WTC11 (cell line): ENCODE measurements at regions not wholly inside any gene's neighbourhood (a gene's known extent, or its start where the extent isn't known, plus 50 kb on each side); places are given as distances from the start of the nearest gene placed in this dataset.
"Not testable (repeated sequence)": the region's sequence is repeated elsewhere in the genome, so short reads cannot be mapped to it uniquely, and the experiment has no call there.

Experiments used
- ATAC-seq: fragments of 200-7000 bp; cut with Tn5 transposase; 2 replicates; pipeline ENCODE4 v1.10.0; 2021; ENCODE audit warnings: mild to moderate bottlenecking, moderate library complexity
- CTCF ChIA-PET: fragments of 300-600 bp; sonication (Branson Sonifier 250); formaldehyde crosslinking; loops from one replicate; lab custom pipeline; 2021; ENCODE audit warnings: antibody characterized with exemption; lab: Charles Lee
- POLR2A ChIA-PET: fragments of 350-600 bp; sonication (Branson Sonifier 250); formaldehyde crosslinking; loops from one replicate; lab custom pipeline; 2021; ENCODE audit warnings: antibody characterized with exemption; lab: Charles Lee
- DNase-seq: peaks from one replicate; pipeline ENCODE4 v3.0.0; 2021; ENCODE audit warnings: low spot score
- H3K27ac Mint-ChIP-seq: 2 replicates; pipeline ENCODE4 v1.8.0; 2021; ENCODE audit warnings: mixed read lengths
- H3K27me3 Mint-ChIP-seq: 2 replicates; pipeline ENCODE4 v1.8.0; 2021; ENCODE audit warnings: low read depth, mild to moderate bottlenecking, moderate library complexity, mixed read lengths
- H3K36me3 Mint-ChIP-seq: 2 replicates; pipeline ENCODE4 v1.8.0; 2021; ENCODE audit warnings: mixed read lengths
- H3K4me1 Mint-ChIP-seq: 2 replicates; pipeline ENCODE4 v1.8.0; 2022; ENCODE audit warnings: mixed read lengths
- H3K4me3 Mint-ChIP-seq: 2 replicates; pipeline ENCODE4 v1.8.0; 2021; ENCODE audit warnings: mild to moderate bottlenecking, moderate library complexity, mixed read lengths
- H3K9me3 Mint-ChIP-seq: 2 replicates; pipeline ENCODE4 v1.8.0; 2021; ENCODE audit warnings: mixed read lengths
- AR ChIP-seq: fragments of 250-450 bp; sonication (Bioruptor Pico); IDR thresholded peaks from 2 replicates; pipeline ENCODE4 v1.9.0; 2021; ENCODE audit warnings: mild to moderate bottlenecking
- CBFB ChIP-seq: sonication (generic); formaldehyde crosslinking; IDR thresholded peaks from 2 replicates; pipeline ENCODE4 v1.8.1; 2022; ENCODE audit warnings: mild to moderate bottlenecking, low read depth, missing genetic modification reagents
- ERG ChIP-seq: fragments of 250-450 bp; sonication (Bioruptor Pico); IDR thresholded peaks from 2 replicates; pipeline ENCODE4 v1.8.0; 2021; ENCODE audit warnings: mild to moderate bottlenecking
- GRHL2 ChIP-seq: fragments of 250-450 bp; sonication (Bioruptor Pico); IDR thresholded peaks from 2 replicates; pipeline ENCODE4 v1.8.0; 2022; ENCODE audit warnings: mild to moderate bottlenecking, moderate library complexity; ENCODE audit not compliant: insufficient replicate concordance, severe bottlenecking
- IRF1 ChIP-seq: sonication (generic); formaldehyde crosslinking; IDR thresholded peaks from 2 replicates; pipeline ENCODE4 v1.8.0; 2023; ENCODE audit warnings: missing genetic modification reagents
- IRF2 ChIP-seq: sonication (generic); formaldehyde crosslinking; IDR thresholded peaks from 2 replicates; pipeline ENCODE4 v1.8.0; 2022; ENCODE audit warnings: low read depth, missing genetic modification reagents, borderline replicate concordance
- JUN ChIP-seq: sonication (generic); formaldehyde crosslinking; IDR thresholded peaks from 2 replicates; pipeline ENCODE4 v1.8.0; 2023; ENCODE audit warnings: mild to moderate bottlenecking, missing genetic modification reagents
- MLX ChIP-seq: sonication (generic); formaldehyde crosslinking; IDR thresholded peaks from 2 replicates; pipeline ENCODE4 v1.8.1; 2023; ENCODE audit warnings: mild to moderate bottlenecking, missing genetic modification reagents, moderate library complexity
- NFATC4 ChIP-seq: fragments of 250-450 bp; sonication (Bioruptor Pico); IDR thresholded peaks from 2 replicates; pipeline ENCODE4 v1.9.0; 2021; ENCODE audit warnings: mild to moderate bottlenecking
- NFE2L1 ChIP-seq: sonication (generic); formaldehyde crosslinking; IDR thresholded peaks from 2 replicates; pipeline ENCODE4 v1.8.1; 2023; ENCODE audit warnings: missing genetic modification reagents
- OVOL2 ChIP-seq: fragments of 250-450 bp; sonication (Bioruptor Pico); IDR thresholded peaks from 2 replicates; pipeline ENCODE4 v1.9.0; 2021; ENCODE audit warnings: mild to moderate bottlenecking, borderline replicate concordance
- RORB ChIP-seq: fragments of 250-450 bp; sonication (Bioruptor Pico); IDR thresholded peaks from 2 replicates; pipeline ENCODE4 v1.9.0; 2021; ENCODE audit warnings: mild to moderate bottlenecking
- SMAD4 ChIP-seq: sonication (generic); formaldehyde crosslinking; IDR thresholded peaks from 2 replicates; pipeline ENCODE4 v1.8.0; 2022; ENCODE audit warnings: mild to moderate bottlenecking, missing genetic modification reagents
- SP1 ChIP-seq: sonication (generic); formaldehyde crosslinking; conservative IDR thresholded peaks from 2 replicates; pipeline ENCODE4 v1.8.1; 2022; ENCODE audit warnings: missing genetic modification reagents
- TP53 ChIP-seq: sonication (generic); formaldehyde crosslinking; IDR thresholded peaks from 2 replicates; pipeline ENCODE4 v1.8.1; 2023; ENCODE audit warnings: mild to moderate bottlenecking, missing genetic modification reagents
- ZBTB21 ChIP-seq: sonication (generic); formaldehyde crosslinking; IDR thresholded peaks from 2 replicates; pipeline ENCODE4 v1.8.1; 2023; ENCODE audit warnings: mild to moderate bottlenecking, missing genetic modification reagents, borderline replicate concordance
- ZNF138 ChIP-seq: sonication (generic); formaldehyde crosslinking; conservative IDR thresholded peaks from 2 replicates; pipeline ENCODE4 v1.8.1; 2022; ENCODE audit warnings: mild to moderate bottlenecking, moderate library complexity, missing genetic modification reagents
- ZNF281 ChIP-seq: sonication (generic); formaldehyde crosslinking; IDR thresholded peaks from 2 replicates; pipeline ENCODE4 v1.8.0; 2023; ENCODE audit warnings: mild to moderate bottlenecking, missing genetic modification reagents

- TF ChIP-seq ZNF281 (CRISPR knock-in tag): no peak
- no peak for TF ChIP-seq IRF1 (CRISPR knock-in tag)
- no peak for TF ChIP-seq SMAD4 (CRISPR knock-in tag)
- TF ChIP-seq MLX (CRISPR knock-in tag): no peak
- TF ChIP-seq CBFB: no peak
- TF ChIP-seq JUN (CRISPR knock-in tag): no peak
- TF ChIP-seq NFATC4 (CRISPR knock-in tag): no peak
- no peak for TF ChIP-seq TP53 (CRISPR knock-in tag)
- no peak for TF ChIP-seq ZNF138 (CRISPR knock-in tag)
Observed at GRCh38 chr6:134764741-134765140, 185.2 kb downstream of the ALDH8A1 start (continued).

- POLR2A ChIA-PET, DNase-seq, H3K27ac Mint-ChIP-seq, H3K9me3 Mint-ChIP-seq, ATAC-seq, H3K27me3 Mint-ChIP-seq, H3K36me3 Mint-ChIP-seq, H3K4me1 Mint-ChIP-seq, CTCF ChIA-PET, H3K4me3 Mint-ChIP-seq: not testable (repeated sequence)
Observed at GRCh38 chr6:134763575-134763974, 186.3 kb downstream of the ALDH8A1 start.

GRCh38 chr6:134758621-134759020 lies 191.3 kb downstream of the ALDH8A1 start:
- H3K27me3 Mint-ChIP-seq: no peaks in the 10 kb centered on the region
- H3K36me3 Mint-ChIP-seq: no peaks in the 10 kb centered on the region
- no peak overlapping the region for H3K4me3 Mint-ChIP-seq
- no peak for DNase-seq
- TF ChIP-seq IRF2 (CRISPR knock-in tag) (no peak), GRHL2 (CRISPR knock-in tag) (no peak), AR (CRISPR knock-in tag) (no peak), ERG (CRISPR knock-in tag) (no peak), NFE2L1 (CRISPR knock-in tag) (no peak), SP1 (CRISPR knock-in tag) (no peak), OVOL2 (no peak), RORB (no peak), ZBTB21 (CRISPR knock-in tag) (no peak)
- TF ChIP-seq, all 79 proteins: peak for 0
- no peak for ATAC-seq
- H3K4me1 Mint-ChIP-seq: peaks cover 22% of the 10 kb centered on the region
- CTCF ChIA-PET: no interaction called here
- POLR2A ChIA-PET: no interaction called here
- H3K27ac Mint-ChIP-seq: no peak overlapping the region
- peaks cover 2% of the 10 kb centered on the region for H3K9me3 Mint-ChIP-seq
